A172 (cell line): ENCODE measurements at regions not wholly inside any gene's neighbourhood (a gene's known extent, or its start where the extent isn't known, plus 50 kb on each side); places are given as distances from the start of the nearest gene placed in this dataset.
"Not testable (repeated sequence)": the region's sequence is repeated elsewhere in the genome, so short reads cannot be mapped to it uniquely, and the experiment has no call there.

Experiments used
- DNase-seq: peaks from one replicate; pipeline ENCODE4 v3.0.0-alpha.2; 2015; ENCODE audit warnings: low spot score

- no peak for DNase-seq
Measured at GRCh38 chr2:82968358-82968757, 1490.7 kb downstream of the SUCLG1 start.

GRCh38 chr2:82964341-82964740, 1494.7 kb downstream of the SUCLG1 start:
- no peak for DNase-seq

DNA sequence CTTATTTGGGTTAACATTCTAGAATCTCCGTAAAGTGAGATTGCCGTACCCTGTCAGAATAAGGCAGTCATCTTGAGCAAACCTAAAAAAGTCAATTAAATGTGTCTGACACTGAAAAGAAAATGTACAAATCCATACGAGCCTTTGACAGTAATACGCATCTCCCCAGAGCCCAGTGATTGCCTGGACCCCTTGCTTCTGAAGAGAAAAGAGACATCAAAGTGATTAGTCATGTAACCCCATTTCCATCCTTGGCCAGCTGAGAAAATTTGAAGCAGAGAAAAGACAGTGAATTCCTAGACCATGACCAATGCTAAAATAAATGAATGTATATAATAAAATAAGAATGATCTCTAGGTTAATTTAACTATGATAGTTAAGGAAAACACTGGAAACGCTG, 1499.4 kb downstream of the SUCLG1 start:
- no peak for DNase-seq

GRCh38 chr2:82954868-82955267, 1504.2 kb downstream of the SUCLG1 start:
- no peak for DNase-seq

- no peak for DNase-seq
Measured at GRCh38 chr2:82939211-82939610, 1519.9 kb downstream of the SUCLG1 start.

DNA sequence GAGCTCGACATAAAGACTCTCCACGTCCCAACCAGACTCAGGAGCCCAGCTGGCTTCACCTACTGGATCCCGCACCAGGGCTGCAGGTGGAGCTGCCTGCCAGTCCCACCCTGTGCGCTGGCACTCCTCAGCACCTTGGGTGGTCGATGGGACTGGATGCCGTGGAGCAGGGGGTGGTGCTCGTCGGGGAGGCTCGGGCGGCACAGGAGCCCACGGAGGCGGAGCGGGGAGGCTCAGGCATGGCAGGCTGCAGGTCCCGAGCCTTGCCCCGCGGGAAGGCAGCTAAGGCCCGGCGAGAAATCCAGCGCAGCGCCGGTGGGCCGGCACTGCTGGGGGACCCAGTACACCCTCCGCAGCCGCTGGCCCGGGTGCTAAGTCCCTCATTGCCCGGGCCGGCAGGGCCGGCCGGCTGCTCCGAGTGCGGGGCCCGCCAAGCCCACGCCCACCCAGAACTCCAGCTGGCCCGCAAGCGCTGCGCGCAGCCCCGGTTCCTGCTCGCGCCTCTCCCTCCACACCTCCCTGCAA, 1520.7 kb downstream of the SUCLG1 start:
- DNase-seq, result not testable (repeated sequence)

DNA sequence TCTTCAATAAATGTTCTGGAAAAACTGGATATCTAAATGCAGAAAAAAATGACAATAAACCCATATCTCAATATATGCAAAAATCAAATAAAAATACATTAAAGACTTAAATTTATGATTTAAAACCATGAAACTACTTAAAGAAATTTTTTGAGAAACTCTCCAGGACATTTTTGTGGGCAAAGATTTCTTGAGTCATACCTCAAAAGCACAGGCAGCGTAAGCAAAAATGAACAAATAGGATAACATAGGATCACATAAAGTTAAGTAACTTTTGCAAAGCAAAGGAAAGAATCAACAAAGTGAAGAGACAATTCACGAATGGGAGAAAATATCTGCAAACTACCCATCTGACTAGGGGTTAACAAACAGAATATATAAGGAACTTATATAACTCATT, 1545.5 kb downstream of the SUCLG1 start:
- no peak for DNase-seq

DNA sequence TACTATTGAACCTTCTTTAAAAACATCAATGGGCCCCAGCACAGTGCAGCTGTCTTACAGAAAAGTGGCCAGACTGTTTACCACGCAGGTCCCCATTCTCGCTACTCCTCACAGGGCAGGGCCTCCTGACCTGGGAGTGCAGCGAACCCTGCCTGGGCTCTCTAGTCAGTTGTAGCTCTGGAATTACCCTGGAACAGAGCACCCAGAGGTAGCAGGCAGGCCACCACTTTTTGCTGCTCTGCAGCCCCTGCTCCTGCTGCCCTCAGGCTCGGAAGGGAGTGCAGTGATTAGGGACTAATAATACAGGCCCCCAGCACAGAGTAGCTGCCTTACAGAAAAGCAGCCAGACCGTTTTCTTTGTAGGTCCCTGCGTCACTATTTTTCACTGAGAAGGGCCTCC, 1563.0 kb downstream of the SUCLG1 start:
- no peak for DNase-seq

GRCh38 chr2:82893190-82893589, 1565.9 kb downstream of the SUCLG1 start:
- no peak for DNase-seq

DNA sequence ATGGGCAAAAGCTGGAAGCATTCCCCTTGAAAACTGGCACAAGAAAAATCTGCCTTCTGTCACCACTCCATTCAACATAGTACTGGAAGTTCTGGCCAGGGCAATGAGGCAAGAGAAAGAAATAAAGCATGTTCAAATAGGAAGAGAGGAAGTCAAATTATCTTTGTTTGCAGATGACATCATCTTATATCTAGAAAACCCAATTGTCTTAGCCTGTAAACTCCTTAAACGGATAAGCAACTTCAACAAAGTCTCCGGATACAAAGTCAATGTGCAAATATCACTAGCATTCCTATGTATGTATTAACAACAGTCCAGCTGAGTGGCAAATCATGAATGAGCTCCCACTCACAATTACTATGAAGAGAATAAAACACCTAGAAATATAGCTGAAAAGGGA, 1579.3 kb downstream of the SUCLG1 start:
- no peak for DNase-seq

GRCh38 chr2:82875858-82876257, 1583.2 kb downstream of the SUCLG1 start:
- no peak for DNase-seq

DNA sequence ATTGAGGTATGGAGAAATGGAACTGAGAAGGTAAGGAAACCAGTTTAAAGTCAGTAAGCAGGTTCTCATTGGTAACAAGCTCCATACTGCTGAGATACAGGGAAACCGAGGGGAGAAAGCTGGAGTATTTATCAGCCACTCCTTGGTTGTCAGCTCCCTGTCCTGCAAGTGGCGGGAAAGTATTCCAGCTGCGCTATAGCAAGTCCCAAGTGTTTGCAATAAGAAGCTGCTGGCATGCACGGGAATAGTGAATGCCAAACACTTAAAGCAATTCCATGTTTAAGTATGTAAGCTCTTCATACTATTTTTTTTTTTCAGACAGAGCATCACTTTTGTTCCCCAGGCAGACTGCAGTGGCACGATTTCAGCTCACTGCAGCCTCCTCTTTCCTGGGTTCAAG, 1601.1 kb downstream of the SUCLG1 start:
- DNase-seq, result no peak

- DNase-seq, result no peak
Measured at GRCh38 chr2:82853299-82853698, 1605.8 kb downstream of the SUCLG1 start.

DNA sequence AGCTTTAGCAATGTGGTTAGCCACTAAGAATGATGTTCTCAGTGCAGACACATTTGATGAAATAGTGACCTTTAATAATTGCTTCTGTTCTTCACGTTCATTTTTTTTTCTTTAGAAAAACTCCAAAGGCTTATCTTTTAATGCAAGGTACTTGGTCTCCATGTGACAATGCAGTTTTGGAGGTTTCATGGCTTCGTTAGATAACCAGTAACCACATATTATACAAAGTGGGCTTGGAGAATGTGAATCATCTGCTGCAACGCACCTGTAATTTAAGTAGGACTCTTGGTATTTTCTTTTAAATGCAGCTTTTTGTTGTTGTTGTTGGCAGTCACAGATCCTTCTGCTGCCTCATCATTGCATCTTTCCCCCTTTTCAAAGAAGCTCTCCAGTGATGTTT, 1606.3 kb downstream of the SUCLG1 start:
- DNase-seq, result peak; percentile 24

DNA sequence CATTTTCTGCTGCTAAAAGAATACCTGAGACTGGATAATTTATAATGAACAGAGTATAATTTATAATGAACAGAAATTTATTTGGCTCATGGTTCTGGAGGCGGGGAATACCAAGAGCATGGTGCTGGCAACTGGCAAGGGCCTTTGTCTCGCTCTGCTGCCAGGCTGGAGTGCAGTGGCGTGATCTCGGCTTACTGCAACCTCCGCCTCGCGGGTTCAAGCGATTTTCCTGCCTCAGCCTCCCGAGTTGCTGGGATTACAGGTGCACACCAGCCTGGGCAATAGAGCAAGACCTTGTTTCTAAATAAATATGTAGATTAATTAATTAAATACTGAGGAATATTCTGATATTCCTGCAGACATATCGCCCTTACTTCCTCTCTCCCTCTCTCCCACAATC, 1610.8 kb downstream of the SUCLG1 start:
- no peak for DNase-seq

GRCh38 chr2:82839036-82839435, 1620.0 kb downstream of the SUCLG1 start:
- DNase-seq, result no peak

DNA sequence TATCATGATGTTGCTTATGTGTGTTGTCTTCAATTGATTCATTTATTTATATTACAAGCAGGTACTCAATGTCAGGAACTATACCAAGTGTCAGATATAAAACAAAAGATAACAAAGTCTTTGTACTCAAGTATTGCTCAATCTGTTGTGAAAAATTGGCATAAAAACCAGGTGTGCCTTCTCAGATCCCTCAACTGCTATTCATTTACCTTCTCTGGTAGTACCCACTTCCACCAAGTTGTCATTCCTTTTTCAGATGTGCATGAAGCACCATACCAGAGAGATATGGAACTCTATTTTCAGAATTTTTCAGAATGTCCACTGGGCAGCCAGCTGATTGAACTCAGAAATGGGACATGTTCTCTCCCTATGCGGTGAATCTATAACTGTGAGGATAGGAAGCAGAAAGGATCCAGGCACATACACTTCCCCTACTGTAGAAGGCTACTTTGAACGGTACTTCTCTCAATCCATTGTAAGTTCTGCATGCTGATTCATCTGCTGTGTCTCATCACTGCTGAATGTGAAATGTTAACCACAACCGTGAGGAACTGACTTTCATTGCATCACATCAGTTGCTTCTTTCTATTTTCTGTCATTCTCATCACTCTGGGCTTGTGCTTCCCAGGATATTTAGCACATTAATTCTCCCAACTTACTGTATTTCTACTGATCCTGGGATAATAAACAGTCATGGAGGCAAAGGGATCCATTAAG, 1621.3 kb downstream of the SUCLG1 start:
- peak; percentile 93 for DNase-seq

DNA sequence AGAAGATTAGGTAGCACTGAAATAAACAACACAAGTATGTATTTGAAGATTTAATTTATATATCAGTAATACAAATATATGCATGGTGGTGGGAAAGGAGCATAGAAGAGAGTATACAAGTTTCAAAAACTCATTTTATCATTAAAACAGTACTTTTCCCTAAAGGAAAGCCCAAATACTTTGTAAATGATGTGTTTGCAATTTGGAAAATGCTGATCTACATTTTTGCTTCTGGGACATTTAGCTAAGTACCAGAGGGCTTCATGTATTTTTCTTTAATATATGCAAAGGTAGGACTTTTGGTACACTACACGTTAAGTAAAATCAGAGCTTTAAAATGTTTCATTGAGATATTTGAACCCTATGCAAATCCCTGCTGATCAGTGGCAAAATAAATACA, 1624.2 kb downstream of the SUCLG1 start:
- DNase-seq, result no peak

GRCh38 chr2:82827426-82827825, 1631.7 kb downstream of the SUCLG1 start:
- no peak for DNase-seq

GRCh38 chr2:82826437-82826836, 1632.6 kb downstream of the SUCLG1 start:
- DNase-seq, result no peak

GRCh38 chr2:82825410-82826090, 1633.5 kb downstream of the SUCLG1 start:
- DNase-seq, result no peak

DNA sequence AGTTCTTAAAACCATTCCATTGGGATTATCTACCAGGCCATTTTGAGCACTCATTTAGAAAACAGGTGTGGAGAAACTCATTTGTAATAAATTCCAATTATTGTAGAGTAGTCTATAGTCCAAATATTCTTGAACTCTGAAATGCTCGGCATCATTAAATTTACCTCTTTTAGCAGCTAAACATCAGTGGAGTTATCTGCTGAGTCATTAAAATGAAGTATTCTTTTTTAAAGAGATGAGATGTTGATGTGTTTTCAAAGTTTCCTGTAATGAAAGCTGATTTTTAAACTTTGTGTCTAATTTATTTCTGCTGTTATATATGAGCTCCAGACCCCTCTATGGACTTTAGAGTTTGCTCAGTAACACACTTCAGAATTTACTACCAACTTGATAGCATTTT, 1635.2 kb downstream of the SUCLG1 start:
- DNase-seq, result no peak

- DNase-seq, result no peak
Measured at GRCh38 chr2:82819951-82820350, 1639.1 kb downstream of the SUCLG1 start.
